Stimulated activated CD4-positive, alpha-beta T cell treated with anti-CD3 and anti-CD28 coated beads, Interleukin-2, amount 100 ng/mL, for 48 hours (primary cell): ENCODE measurements at regions not wholly inside any gene's neighbourhood (a gene's known extent, or its start where the extent isn't known, plus 50 kb on each side); places are given as distances from the start of the nearest gene placed in this dataset.

ENCODE experiments used
- DNase-seq, 2 donors: peaks; one replicate each; pipeline ENCODE4 v3.0.0-alpha.2; 2020

GRCh38 chr22:49224243-49224642, 603.4 kb downstream of the BRD1 start:
- no peak for DNase-seq

- no peak for DNase-seq
Observed at GRCh38 chr22:49218142-49218541, 609.5 kb downstream of the BRD1 start.

- DNase-seq = no peak
Observed at GRCh38 chr22:49216579-49216978, 611.1 kb downstream of the BRD1 start.

GRCh38 chr22:49215840-49216239, 611.8 kb downstream of the BRD1 start:
- DNase-seq = no peak

- DNase-seq = no peak
Observed at GRCh38 chr22:49214976-49215375, 612.7 kb downstream of the BRD1 start.

- DNase-seq = no peak
Observed at GRCh38 chr22:49213731-49214352, 613.8 kb downstream of the BRD1 start.

GRCh38 chr22:49212466-49212865, 615.2 kb downstream of the BRD1 start:
- no peak for DNase-seq

GRCh38 chr22:49212002-49212401, 615.7 kb downstream of the BRD1 start:
- no peak for DNase-seq

- no peak for DNase-seq
Observed at GRCh38 chr22:49211176-49211575, 616.5 kb downstream of the BRD1 start.

- DNase-seq = no peak
Observed at GRCh38 chr22:49210606-49211005, 617.1 kb downstream of the BRD1 start.

GRCh38 chr22:49209452-49210195, 618.0 kb downstream of the BRD1 start:
- no peak for DNase-seq

GRCh38 chr22:49208768-49209252, 618.9 kb downstream of the BRD1 start:
- DNase-seq = no peak

- DNase-seq = no peak
Observed at GRCh38 chr22:49208004-49208402, 619.7 kb downstream of the BRD1 start.

GRCh38 chr22:49207008-49208003, 620.4 kb downstream of the BRD1 start:
- no peak for DNase-seq

GRCh38 chr22:49206281-49206680, 621.4 kb downstream of the BRD1 start:
- DNase-seq = no peak

- DNase-seq = no peak
Observed at GRCh38 chr22:49205483-49205800, 622.2 kb downstream of the BRD1 start.

GRCh38 chr22:49204599-49205482, 622.8 kb downstream of the BRD1 start:
- no peak for DNase-seq

- DNase-seq = no peak
Observed at GRCh38 chr22:49203859-49204598, 623.6 kb downstream of the BRD1 start.

- DNase-seq = no peak
Observed at GRCh38 chr22:49203091-49203858, 624.4 kb downstream of the BRD1 start.

GRCh38 chr22:49202226-49202625, 625.4 kb downstream of the BRD1 start:
- no peak for DNase-seq
